HCT116 (cell line): ENCODE measurements at regions not wholly inside any gene's neighbourhood (a gene's known extent, or its start where the extent isn't known, plus 50 kb on each side); places are given as distances from the start of the nearest gene placed in this dataset.

Experiments
- ATAC-seq: fragments of 200-7000 bp; cut with Tn5 transposase; 2 replicates; pipeline ENCODE4 v1.9.1; 2020; ENCODE audit warnings: mild to moderate bottlenecking, moderate library complexity
- BruUV-seq: library from RNA; stranded (reverse); fragments of 400-500 nt; replicated peaks from 2 replicates; lab custom pipeline; 2021; lab: Mats Ljungman, UMichigan
- CTCF ChIA-PET: fragments of 300-600 bp; sonication (Branson Sonifier 250); formaldehyde crosslinking; loops from one replicate; lab custom pipeline; 2021; ENCODE audit warnings: antibody characterized with exemption; lab: Charles Lee
- POLR2A ChIA-PET: fragments of 300-600, 350-600 bp; sonication (Branson Sonifier 250); formaldehyde crosslinking; loops from one replicate; lab custom pipeline; 2021; ENCODE audit warnings: antibody characterized with exemption; lab: Charles Lee
- RAD21 ChIA-PET, 2 experiments: fragments of 300-600 bp; sonication (Branson Sonifier 250); formaldehyde crosslinking; loops; one replicate each; lab custom pipeline; 2023; ENCODE audit warnings: low total read pairs in 2 of 2; ENCODE audit not compliant: uncharacterized antibody in 2 of 2, unreplicated experiment in 2 of 2, low non-redundant PET in 1 of 2; lab: Charles Lee
- DNase-seq: peaks from one replicate; pipeline ENCODE4 v3.0.0-alpha.2; 2010; ENCODE audit warnings: low read depth, low spot score
- H2AFZ ChIP-seq: fragments of 200-600 bp; shearing (Covaris generic), sonication (generic); 2 replicates; pipeline ENCODE4 v1.6.1; 2017; ENCODE audit warnings: low read depth, mixed run types, mixed read lengths, antibody characterized with exemption, low read length; ENCODE audit not compliant: poor library complexity, severe bottlenecking
- H3K27ac ChIP-seq: 2 replicates; pipeline ENCODE4 v1.5.1; 2012; ENCODE audit warnings: low read depth, low read length
- H3K27me3 ChIP-seq: fragments of 200-600 bp; sonication (generic); 2 replicates; pipeline ENCODE4 v1.6.1; 2016; ENCODE audit warnings: mixed run types, low read length, mixed read lengths; ENCODE audit not compliant: insufficient read depth
- H3K36me3 ChIP-seq, 2 experiments: fragments of 200-500 bp in 1 of 2; fragments of 200-600 bp in 1 of 2; sonication (Bioruptor generic) in 1 of 2; sonication (generic) in 1 of 2; 2 replicates each; pipeline versions ENCODE4 v1.5.1 to v1.6.1; 2014 to 2016; ENCODE audit warnings: low read length in 2 of 2, inconsistent platforms in 1 of 2, mixed read lengths in 1 of 2, mixed run types in 1 of 2; ENCODE audit not compliant: insufficient read depth in 2 of 2, control insufficient read depth in 1 of 2
- H3K4me1 ChIP-seq, 2 experiments: fragments of 200-600 bp in 1 of 2; sonication (generic) in 1 of 2; 2 replicates each; pipeline versions ENCODE4 v1.5.1 to v1.6.1; 2012 to 2017; ENCODE audit warnings: low read length in 2 of 2, inconsistent platforms in 1 of 2, mild to moderate bottlenecking in 1 of 2, mixed read lengths in 1 of 2, mixed run types in 1 of 2, moderate library complexity in 1 of 2; ENCODE audit not compliant: insufficient read depth in 2 of 2, control insufficient read depth in 1 of 2
- H3K4me2 ChIP-seq: fragments of 200-600 bp; sonication (generic); 2 replicates; pipeline ENCODE4 v1.6.1; 2017; ENCODE audit warnings: mixed run types, low read length, mixed read lengths
- H3K4me3 ChIP-seq, 2 experiments: fragments of 200-600 bp in 1 of 2; sonication (generic) in 1 of 2; replicated peaks in 1 of 2; 2 replicates each; pipeline ENCODE4 v1.5.1; 2011 to 2016; ENCODE audit warnings: low read length in 2 of 2, control low read depth in 1 of 2, low read depth in 1 of 2, mild to moderate bottlenecking in 1 of 2, mixed read lengths in 1 of 2, mixed run types in 1 of 2
- H3K79me2 ChIP-seq: fragments of 200-600 bp; sonication (generic); 2 replicates; pipeline ENCODE4 v1.6.1; 2017; ENCODE audit warnings: mild to moderate bottlenecking, mixed run types, low read length, moderate library complexity, mixed read lengths; ENCODE audit not compliant: insufficient read depth
- H3K9ac ChIP-seq: fragments of 200-600 bp; sonication (generic); 2 replicates; pipeline ENCODE4 v1.6.1; 2016; ENCODE audit warnings: low read length, mixed read lengths
- H3K9me2 ChIP-seq: fragments of 200-600 bp; sonication (generic), shearing (Covaris generic); 2 replicates; pipeline ENCODE4 v1.6.1; 2017; ENCODE audit warnings: mixed run types, mild to moderate bottlenecking, moderate library complexity; ENCODE audit not compliant: insufficient read depth
- H3K9me3 ChIP-seq, 2 experiments: fragments of 200-500 bp in 1 of 2; fragments of 200-600 bp in 1 of 2; sonication (Bioruptor generic) in 1 of 2; sonication (generic) in 1 of 2; 2 replicates each; pipeline ENCODE4 v1.6.1; 2014 to 2017; ENCODE audit warnings: low read length in 2 of 2, mixed read lengths in 2 of 2, inconsistent platforms in 1 of 2, low read depth in 1 of 2, mild to moderate bottlenecking in 1 of 2, mixed run types in 1 of 2, moderate library complexity in 1 of 2; ENCODE audit not compliant: control insufficient read depth in 1 of 2, insufficient read depth in 1 of 2
- H4K20me1 ChIP-seq: fragments of 200-600 bp; sonication (generic), shearing (Covaris generic); 2 replicates; pipeline ENCODE4 v1.6.1; 2017; ENCODE audit warnings: mixed run types, mild to moderate bottlenecking, moderate library complexity; ENCODE audit not compliant: insufficient read depth
- CEBPB ChIP-seq: IDR thresholded peaks from 2 replicates; pipeline ENCODE4 v1.6.1; 2012; ENCODE audit warnings: low read depth
- CTCF ChIP-seq, 3 experiments: fragments of 200-600 bp in 1 of 3; sonication (generic) in 1 of 3; IDR thresholded peaks in 2 of 3; conservative IDR thresholded peaks in 1 of 3; 2 replicates each; pipeline ENCODE4 v1.5.1; 2012 to 2017; ENCODE audit warnings: low read depth in 2 of 3, low read length in 2 of 3, antibody characterized with exemption in 1 of 3, borderline replicate concordance in 1 of 3, control low read depth in 1 of 3, mild to moderate bottlenecking in 1 of 3, mixed read lengths in 1 of 3, mixed run types in 1 of 3, moderate library complexity in 1 of 3; ENCODE audit not compliant: insufficient read depth in 1 of 3
- EGR1 ChIP-seq: IDR thresholded peaks from 2 replicates; pipeline ENCODE4 v1.6.1; 2012; ENCODE audit warnings: low read depth
- ELF1 ChIP-seq: IDR thresholded peaks from 2 replicates; pipeline ENCODE4 v1.6.1; 2012; ENCODE audit warnings: low read depth, borderline replicate concordance
- EZH2 ChIP-seq: fragments of 200-600 bp; sonication (generic); IDR thresholded peaks from 2 replicates; pipeline ENCODE4 v1.6.1; 2017; ENCODE audit warnings: antibody characterized with exemption, mixed run types
- MAX ChIP-seq: IDR thresholded peaks from 2 replicates; pipeline ENCODE4 v1.6.1; 2012
- RAD21 ChIP-seq: IDR thresholded peaks from 2 replicates; pipeline ENCODE4 v1.6.1; 2012; ENCODE audit warnings: low read depth, mild to moderate bottlenecking
- REST ChIP-seq: IDR thresholded peaks from 2 replicates; pipeline ENCODE4 v1.6.1; 2012; ENCODE audit warnings: low read depth
- SRF ChIP-seq: IDR thresholded peaks from 2 replicates; pipeline ENCODE4 v1.6.1; 2012; ENCODE audit warnings: low read depth
- YY1 ChIP-seq: IDR thresholded peaks from 2 replicates; pipeline ENCODE4 v1.6.1; 2011; ENCODE audit warnings: low read length, low read depth, moderate library complexity, mild to moderate bottlenecking; ENCODE audit not compliant: insufficient replicate concordance; ENCODE audit errors: extremely low read depth
- intact Hi-C: fragments of 100-400 bp; cut with micrococcal nuclease; formaldehyde crosslinking; loops from 2 replicates; pipeline ENCODE4 v1.10.0; 2022
- TF ChIP-seq, protein P1 (sequence below): IDR thresholded peaks from 2 replicates; pipeline ENCODE4 v1.6.1; 2012

GRCh38 chr3:182713111-182713510, 80.2 kb upstream of the ATP11B start:
- no peaks in the 10 kb centered on the region for H3K79me2 ChIP-seq
- intact Hi-C loops = loop anchor here (10.0 kb wide), 1 partner anchor 472 kb away; no protein-coding TSS in a partner anchor
- ChIA-PET RAD21 (interaction anchor here in 1 of 2 experiments (0.9 kb wide), 1 partner anchor 124 kb away, joined by 3 read pairs; no protein-coding TSS in a partner anchor), CTCF (interaction anchor here (1.4 to 2.3 kb wide), 4 partner anchors 124 to 669 kb away, joined by 3 to 23 read pairs (median 8); no protein-coding TSS in a partner anchor), POLR2A (no interaction called here)
- H3K36me3 ChIP-seq = no peaks in the 10 kb centered on the region
- H3K9me2 ChIP-seq = no peaks in the 10 kb centered on the region
- H3K9ac ChIP-seq = no peak overlapping the region
- no peak overlapping the region for H3K27ac ChIP-seq
- no peak for DNase-seq
- no peaks in the 10 kb centered on the region for H3K4me1 ChIP-seq
- no peak for ATAC-seq
- H3K4me3 ChIP-seq = no peak overlapping the region
- no peak overlapping the region for H2AFZ ChIP-seq
- BruUV-seq = no TSS peak
- no peaks in the 10 kb centered on the region for H3K9me3 ChIP-seq
- no peaks in the 10 kb centered on the region for H3K27me3 ChIP-seq
- no peaks in the 10 kb centered on the region for H4K20me1 ChIP-seq
- TF ChIP-seq EZH2 = no peak
- no peak for TF ChIP-seq MAX
- H3K4me2 ChIP-seq = no peak overlapping the region

DNA sequence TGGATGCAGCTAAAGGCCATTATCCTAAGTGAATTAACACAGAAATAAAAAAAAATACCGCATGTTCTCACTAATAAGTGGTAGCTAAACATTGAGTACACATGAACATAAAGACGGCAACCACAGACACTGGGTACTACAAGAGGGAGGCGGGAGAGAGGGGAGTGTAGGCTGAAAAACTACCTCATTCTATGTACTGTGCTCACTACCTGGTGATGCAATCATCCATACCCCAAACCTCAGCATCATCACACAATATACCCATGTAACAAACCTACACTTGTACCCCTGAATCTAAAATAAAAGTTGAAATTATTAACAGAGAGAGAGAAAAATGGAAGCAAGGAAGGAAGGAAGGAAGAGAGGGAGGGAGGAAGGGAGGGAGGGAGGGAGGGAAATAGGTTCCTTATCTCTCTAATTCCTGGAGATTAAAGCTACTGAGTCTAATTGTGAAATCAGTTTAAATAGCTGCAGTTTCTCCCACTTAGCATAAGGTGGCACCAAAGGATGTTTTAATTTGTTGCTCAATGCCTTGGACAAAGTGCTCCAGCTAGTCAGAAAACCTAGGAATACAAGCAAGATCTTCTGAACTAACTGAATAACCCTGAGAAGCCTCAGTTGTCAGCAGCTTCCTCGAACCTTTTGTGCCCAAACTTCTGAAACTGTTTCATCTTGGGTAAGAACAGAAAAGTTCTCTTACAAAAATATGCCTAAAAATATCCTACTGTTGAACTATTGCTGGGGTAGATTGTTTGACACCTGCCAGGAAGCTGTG, 79.4 kb upstream of the ATP11B start:
- DNase-seq = peak; percentile 60
- H3K36me3 ChIP-seq = no peaks in the 10 kb centered on the region
- H3K4me1 ChIP-seq = no peaks in the 10 kb centered on the region
- H3K9me3 ChIP-seq = no peaks in the 10 kb centered on the region
- no peaks in the 10 kb centered on the region for H3K27me3 ChIP-seq
- ChIA-PET CTCF (interaction anchor here (0.6 to 2.3 kb wide), 19 partner anchors 9 to 671 kb away, joined by 3 to 23 read pairs (median 3); no protein-coding TSS in a partner anchor), POLR2A (interaction anchor here (0.6 to 1.0 kb wide), 2 partner anchors 10 to 394 kb away, joined by 3 read pairs; no protein-coding TSS in a partner anchor), RAD21 (interaction anchor here (0.6 to 1.3 kb wide), 4 partner anchors 37 to 471 kb away, joined by 3 to 5 read pairs (median 4); no protein-coding TSS in a partner anchor)
- H3K9me2 ChIP-seq = no peaks in the 10 kb centered on the region
- H3K27ac ChIP-seq = no peak overlapping the region
- H2AFZ ChIP-seq = peak overlapping the region; percentile 99
- TF ChIP-seq REST = no peak
- peak; percentile 78 for TF ChIP-seq CEBPB
- no peak for TF ChIP-seq EGR1
- TF ChIP-seq RAD21 = peak; percentile 91
- TF ChIP-seq, protein P1, sequence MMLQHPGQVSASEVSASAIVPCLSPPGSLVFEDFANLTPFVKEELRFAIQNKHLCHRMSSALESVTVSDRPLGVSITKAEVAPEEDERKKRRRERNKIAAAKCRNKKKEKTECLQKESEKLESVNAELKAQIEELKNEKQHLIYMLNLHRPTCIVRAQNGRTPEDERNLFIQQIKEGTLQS = peak; percentile 48; the same call in 1 of the 2 replicates
- TF ChIP-seq EZH2 = no peak
- peak; percentile 57 to 66 (median 58); a peak in 5 of 6 replicates for TF ChIP-seq CTCF (IDR thresholded peaks at IDR 0.05 in 2 of 3, conservative IDR thresholded peaks at IDR 0.05 in 1 of 3; ENCODE audit: borderline replicate concordance in 1 of 3, insufficient read depth in 1 of 3, low read depth in 2 of 3, low read length in 2 of 3)
- no peak for TF ChIP-seq YY1
- TF ChIP-seq SRF = no peak
- no peak for TF ChIP-seq ELF1
- peak; percentile 79 for ATAC-seq
- no peaks in the 10 kb centered on the region for H3K79me2 ChIP-seq
- H3K9ac ChIP-seq = no peak overlapping the region
- intact Hi-C loops = loop anchor here (1.0 to 10.0 kb wide), 4 partner anchors 124 to 669 kb away; no protein-coding TSS in a partner anchor
- H4K20me1 ChIP-seq = no peaks in the 10 kb centered on the region
- no TSS peak for BruUV-seq
- H3K4me3 ChIP-seq = no peak overlapping the region
- H3K4me2 ChIP-seq = 0 out of 2 replicates have a peak overlapping the region, but pooled peaks have one; percentile 7
